ENCODE measurements at regions not wholly inside any gene's neighbourhood (a gene's known extent, or its start where the extent isn't known, plus 50 kb on each side); places are given as distances from the start of the nearest gene placed in this dataset.

GRCh38 chr18:29181151-29181901, 1004.4 kb upstream of the CDH2 start:
- no peaks in the 10 kb centered on the region for H3K27me3 ChIP-seq (ENCODE audit: insufficient read depth, low read length)
- peak overlapping the region in 2 of 3 experiments; percentile 48 to 65; a peak in 1 of 7 replicates for H3K27ac Mint-ChIP-seq
- no peak overlapping the region for H2AK5ac ChIP-seq (ENCODE audit: insufficient read length, low read length)
- no peak overlapping the region for H3K9ac ChIP-seq (ENCODE audit: extremely low read depth, insufficient read length, low read length)
- H2BK15ac ChIP-seq (ENCODE audit: low read depth, low read length) = no peak overlapping the region
- no peaks in the 10 kb centered on the region for H3K36me3 Mint-ChIP-seq (ENCODE audit: insufficient read depth in 1 of 3, low read depth in 3 of 3)
- no peak overlapping the region for H3T11ph ChIP-seq (ENCODE audit: low read length)
- H3K4ac ChIP-seq (ENCODE audit: low read depth, low read length) = no peak overlapping the region
- no peaks in the 10 kb centered on the region for H3K79me2 ChIP-seq (ENCODE audit: insufficient read depth, low read length)
- no CpG with 5 or more reads among the region's 3 CpGs for WGBS (ENCODE audit: extremely low coverage, insufficient read length, low lambda C conversion rate)
- no peak overlapping the region for H3K56ac ChIP-seq (ENCODE audit: insufficient read length, low read depth, low read length)
- H3K4me2 ChIP-seq (ENCODE audit: insufficient read depth, insufficient read length, low read length) = no peak overlapping the region
- no peak overlapping the region for H2AFZ ChIP-seq (ENCODE audit: low read length)
- H3K4me1 ChIP-seq (ENCODE audit: insufficient read depth, low read length) = no peaks in the 10 kb centered on the region
- H3K27me3 Mint-ChIP-seq (ENCODE audit: low read depth) = no peaks in the 10 kb centered on the region
- H3K23ac ChIP-seq (ENCODE audit: insufficient read length, low read depth, low read length) = no peak overlapping the region
- H2BK12ac ChIP-seq (ENCODE audit: insufficient read length, low read depth, low read length) = no peak overlapping the region
- no peak overlapping the region for H3K4me3 Mint-ChIP-seq
- no peak overlapping the region for H2BK5ac ChIP-seq (ENCODE audit: insufficient read length, low read length)
- H3K9me3 Mint-ChIP-seq = no peaks in the 10 kb centered on the region
- no peaks in the 10 kb centered on the region for H4K20me1 ChIP-seq (ENCODE audit: control insufficient read depth, insufficient read depth, insufficient read length)
- H3K4me1 Mint-ChIP-seq = peaks cover 8 to 9% of the 10 kb centered on the region in 2 experiments; a peak in 3 of 4 replicates
- H4K5ac ChIP-seq (ENCODE audit: insufficient read length, low read depth, low read length) = no peak overlapping the region
- H3K9me3 ChIP-seq (ENCODE audit: control insufficient read depth, low read depth, low read length) = no peaks in the 10 kb centered on the region
- H2BK20ac ChIP-seq (ENCODE audit: low read depth, low read length, poor library complexity, severe bottlenecking) = no peak overlapping the region
- no peak overlapping the region for H3K27ac ChIP-seq (ENCODE audit: insufficient read length, low read depth, low read length)
- TF ChIP-seq, protein P1, sequence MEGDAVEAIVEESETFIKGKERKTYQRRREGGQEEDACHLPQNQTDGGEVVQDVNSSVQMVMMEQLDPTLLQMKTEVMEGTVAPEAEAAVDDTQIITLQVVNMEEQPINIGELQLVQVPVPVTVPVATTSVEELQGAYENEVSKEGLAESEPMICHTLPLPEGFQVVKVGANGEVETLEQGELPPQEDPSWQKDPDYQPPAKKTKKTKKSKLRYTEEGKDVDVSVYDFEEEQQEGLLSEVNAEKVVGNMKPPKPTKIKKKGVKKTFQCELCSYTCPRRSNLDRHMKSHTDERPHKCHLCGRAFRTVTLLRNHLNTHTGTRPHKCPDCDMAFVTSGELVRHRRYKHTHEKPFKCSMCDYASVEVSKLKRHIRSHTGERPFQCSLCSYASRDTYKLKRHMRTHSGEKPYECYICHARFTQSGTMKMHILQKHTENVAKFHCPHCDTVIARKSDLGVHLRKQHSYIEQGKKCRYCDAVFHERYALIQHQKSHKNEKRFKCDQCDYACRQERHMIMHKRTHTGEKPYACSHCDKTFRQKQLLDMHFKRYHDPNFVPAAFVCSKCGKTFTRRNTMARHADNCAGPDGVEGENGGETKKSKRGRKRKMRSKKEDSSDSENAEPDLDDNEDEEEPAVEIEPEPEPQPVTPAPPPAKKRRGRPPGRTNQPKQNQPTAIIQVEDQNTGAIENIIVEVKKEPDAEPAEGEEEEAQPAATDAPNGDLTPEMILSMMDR (conservative IDR thresholded peaks at IDR 0.05) = no peak
- no peak overlapping the region for H3K14ac ChIP-seq (ENCODE audit: insufficient read depth, low read length)
- DNase-seq = no peak
- H3K18ac ChIP-seq (ENCODE audit: insufficient read length, low read depth, low read length) = no peak overlapping the region
- no peak overlapping the region for H4K8ac ChIP-seq (replicated peaks; ENCODE audit: insufficient read length, low read depth, low read length)
- H2BK120ac ChIP-seq (ENCODE audit: low read depth, low read length, poor library complexity, severe bottlenecking) = no peak overlapping the region
- no peak overlapping the region for H4K91ac ChIP-seq (ENCODE audit: insufficient read length, low read depth, low read length)
- no peaks in the 10 kb centered on the region for H3K79me1 ChIP-seq (ENCODE audit: insufficient read depth, low read depth, low read length, poor library complexity, severe bottlenecking)
- no peaks in the 10 kb centered on the region for H3K23me2 ChIP-seq (ENCODE audit: insufficient read length, low read depth, low read length, poor library complexity, severe bottlenecking)
